ENCODE measurements at regions not wholly inside any gene's neighbourhood (a gene's known extent, or its start where the extent isn't known, plus 50 kb on each side); places are given as distances from the start of the nearest gene placed in this dataset.

DNA sequence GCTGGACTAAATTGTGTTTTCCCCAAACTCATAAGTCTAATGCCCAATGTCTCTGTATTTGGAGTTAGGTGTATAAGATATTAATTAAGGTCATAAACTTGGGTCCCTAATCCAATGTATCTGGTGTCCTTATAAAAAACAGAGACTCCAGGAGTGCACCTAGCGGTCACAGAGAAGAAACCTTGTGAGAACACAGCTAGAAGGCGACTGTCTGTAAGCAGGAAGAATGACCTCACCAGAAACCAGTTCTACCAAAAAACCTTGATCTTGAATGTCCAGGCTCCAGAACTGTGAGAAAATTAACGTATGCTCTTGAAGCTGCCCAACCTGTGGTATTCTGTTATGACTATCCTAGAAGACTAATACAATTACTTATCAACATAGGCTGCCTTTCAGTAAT, 591.7 kb upstream of the PTPRD start:
- Histone ChIP-seq H3K36me3 (no peaks in the 10 kb centered on the region), H3K27me3 (no peaks in the 10 kb centered on the region), H3K9me3 (no peaks in the 10 kb centered on the region), H3K4me1 (no peaks in the 10 kb centered on the region), H3K27ac (no peak overlapping the region), H3K4me3 (no peak overlapping the region)
- FAIRE-seq (no peak), ATAC-seq (peak; percentile 91 to 98 (median 94)), DNase-seq (peak in 2 of 6 donors; percentile 20 to 45)
- 31 to 34% methylated on average over 3 of the region's 3 CpGs for WGBS, 2 donors
- intact Hi-C loops (cut with DNase I), result no loop called here
- peak in 1 of 4 donors; percentile 12 for TF ChIP-seq CTCF (IDR thresholded peaks at IDR 0.05)

DNA sequence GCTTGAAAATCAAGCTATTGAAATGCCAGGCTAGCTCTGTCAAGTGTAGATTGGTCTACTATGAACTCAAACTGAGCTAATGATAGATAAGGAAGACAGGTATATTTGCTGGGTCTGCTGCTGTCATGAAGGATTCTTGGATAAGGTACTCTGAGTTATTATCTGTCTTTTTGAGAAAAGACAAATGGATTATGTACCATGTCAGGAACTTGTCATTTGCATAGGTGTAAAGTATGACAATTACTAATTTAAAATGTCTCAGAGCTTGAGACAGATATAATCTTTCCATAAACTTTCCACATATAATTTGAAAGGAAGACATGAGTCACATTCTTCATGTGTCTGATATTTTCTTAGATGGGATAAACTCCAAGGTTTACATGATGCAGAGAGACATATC, 594.1 kb upstream of the PTPRD start:
- TF ChIP-seq CTCF (IDR thresholded peaks at IDR 0.05), result no peak
- Histone ChIP-seq H3K9me3 (no peaks in the 10 kb centered on the region), H3K4me1 (no peaks in the 10 kb centered on the region), H3K36me3 (no peaks in the 10 kb centered on the region), H3K4me3 (no peak overlapping the region), H3K27ac (no peak overlapping the region), H3K27me3 (no peaks in the 10 kb centered on the region)
- DNase-seq, result no peak
- intact Hi-C loops (cut with DNase I), result no loop called here
- no peak for FAIRE-seq
- ATAC-seq, result no peak

GRCh38 chr9:11233696-11234095, 620.9 kb upstream of the PTPRD start:
- H3K27me3 ChIP-seq, result no peaks in the 10 kb centered on the region
- FAIRE-seq (no peak), ATAC-seq (peak in 3 of 4 donors; percentile 49 to 75 (median 51)), DNase-seq (peak in 1 of 6 donors; percentile 21)
- peaks cover 0 to 13% (median 4%) of the 10 kb centered on the region in 3 donors for H3K4me1 ChIP-seq
- intact Hi-C loops (cut with DNase I), result no loop called here
- H3K27ac ChIP-seq, result no peak overlapping the region
- H3K4me3 ChIP-seq, result no peak overlapping the region
- no peaks in the 10 kb centered on the region for H3K36me3 ChIP-seq
- no peaks in the 10 kb centered on the region for H3K9me3 ChIP-seq
- WGBS, 2 donors, result 56% methylated on average over 1 of the region's 1 CpG
- no peak for TF ChIP-seq CTCF (IDR thresholded peaks at IDR 0.05)

- no peak overlapping the region for H3K4me3 ChIP-seq
- peaks cover 0 to 13% (median 4%) of the 10 kb centered on the region in 3 donors for H3K4me1 ChIP-seq
- FAIRE-seq (no peak), DNase-seq (no peak), ATAC-seq (no peak)
- intact Hi-C loops (cut with DNase I), result no loop called here
- no peaks in the 10 kb centered on the region for H3K9me3 ChIP-seq
- H3K27me3 ChIP-seq, result no peaks in the 10 kb centered on the region
- TF ChIP-seq CTCF (IDR thresholded peaks at IDR 0.05), result no peak
- 53 to 78% methylated on average over 2 of the region's 2 CpGs for WGBS, 2 donors
- H3K36me3 ChIP-seq, result no peaks in the 10 kb centered on the region
- no peak overlapping the region for H3K27ac ChIP-seq
These were observed 622.3 kb upstream of the PTPRD start for GRCh38 chr9:11235061-11235460.

- intact Hi-C loops (cut with DNase I), result no loop called here
- no peak for FAIRE-seq
- no peaks in the 10 kb centered on the region for H3K36me3 ChIP-seq
- ATAC-seq, result no peak
- DNase-seq, result no peak
- H3K27ac ChIP-seq, result no peak overlapping the region
- no peaks in the 10 kb centered on the region for H3K9me3 ChIP-seq
- H3K4me3 ChIP-seq, result no peak overlapping the region
- H3K4me1 ChIP-seq, result no peaks in the 10 kb centered on the region
- 0 to 50% methylated on average over 1 of the region's 1 CpG for WGBS, 2 donors
- no peaks in the 10 kb centered on the region for H3K27me3 ChIP-seq
- no peak for TF ChIP-seq CTCF (IDR thresholded peaks at IDR 0.05)
These were observed 629.0 kb upstream of the PTPRD start for GRCh38 chr9:11241779-11242178.

All from pancreas (tissue), 10 donors.